SK-N-MC (cell line): ENCODE measurements at regions not wholly inside any gene's neighbourhood (a gene's known extent, or its start where the extent isn't known, plus 50 kb on each side); places are given as distances from the start of the nearest gene placed in this dataset.

ENCODE experiments used
- DNase-seq: peaks from one replicate; pipeline ENCODE4 v3.0.0-alpha.2; 2011; ENCODE audit warnings: low read depth, low spot score
- H3K27ac ChIP-seq: fragments of 200-600 bp; sonication (generic); 2 replicates; pipeline ENCODE4 v1.5.1; 2016; ENCODE audit warnings: mixed run types
- H3K36me3 ChIP-seq: fragments of 200-600 bp; sonication (generic); 2 replicates; pipeline ENCODE4 v1.6.1; 2017; ENCODE audit warnings: antibody characterized with exemption, low read length, mixed read lengths; ENCODE audit not compliant: insufficient read depth
- H3K4me3 ChIP-seq: fragments of 200-600 bp; sonication (generic); 2 replicates; pipeline ENCODE4 v1.5.1; 2016
- H3K9ac ChIP-seq: fragments of 200-600 bp; sonication (generic); 2 replicates; pipeline ENCODE4 v1.8.0; 2017; ENCODE audit warnings: mixed run types, mixed read lengths; ENCODE audit not compliant: insufficient read length
- H3K9me3 ChIP-seq: fragments of 200-600 bp; sonication (generic); 2 replicates; pipeline ENCODE4 v1.6.1; 2017; ENCODE audit warnings: low read depth, mild to moderate bottlenecking, antibody characterized with exemption, low read length, moderate library complexity, mixed read lengths
- EZH2 ChIP-seq: fragments of 200-600 bp; sonication (generic); IDR thresholded peaks from one replicate; pipeline ENCODE4 v1.6.1; 2017; ENCODE audit warnings: antibody characterized with exemption
- FOXP2 ChIP-seq: optimal IDR thresholded peaks from 2 replicates; pipeline ENCODE3; 2011; ENCODE audit warnings: mild to moderate bottlenecking, moderate library complexity; ENCODE audit not compliant: insufficient read depth; ENCODE audit errors: extremely low read length, control extremely low read depth
- POLR2AphosphoS5 ChIP-seq: IDR thresholded peaks from 2 replicates; pipeline ENCODE4 v1.6.1; 2012; ENCODE audit warnings: mild to moderate bottlenecking, low read depth, low read length, borderline replicate concordance

DNA sequence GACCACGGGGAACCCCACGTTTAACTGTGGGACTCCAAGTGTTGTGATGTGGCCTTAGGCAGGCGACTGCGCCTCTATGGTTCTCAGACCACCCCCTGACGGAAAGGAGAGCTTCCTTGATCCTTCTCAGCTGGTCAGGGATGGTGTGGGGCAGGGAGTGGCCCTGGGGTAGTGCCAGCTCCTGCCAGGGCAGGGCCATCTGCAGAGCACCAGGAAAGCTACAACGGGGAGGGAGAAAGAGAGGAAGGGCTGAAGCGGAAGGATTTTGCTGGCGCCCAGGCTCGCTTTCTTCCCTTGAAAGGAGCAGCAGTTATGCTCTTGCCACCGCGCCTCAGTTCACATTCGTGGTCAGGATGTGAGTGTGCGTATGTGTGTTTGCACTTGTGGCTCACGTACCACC, 74.9 kb upstream of the PCBD1 start:
- Histone ChIP-seq H3K27ac (no peak overlapping the region), H3K9ac (no peak overlapping the region), H3K36me3 (no peaks in the 10 kb centered on the region)

DNA sequence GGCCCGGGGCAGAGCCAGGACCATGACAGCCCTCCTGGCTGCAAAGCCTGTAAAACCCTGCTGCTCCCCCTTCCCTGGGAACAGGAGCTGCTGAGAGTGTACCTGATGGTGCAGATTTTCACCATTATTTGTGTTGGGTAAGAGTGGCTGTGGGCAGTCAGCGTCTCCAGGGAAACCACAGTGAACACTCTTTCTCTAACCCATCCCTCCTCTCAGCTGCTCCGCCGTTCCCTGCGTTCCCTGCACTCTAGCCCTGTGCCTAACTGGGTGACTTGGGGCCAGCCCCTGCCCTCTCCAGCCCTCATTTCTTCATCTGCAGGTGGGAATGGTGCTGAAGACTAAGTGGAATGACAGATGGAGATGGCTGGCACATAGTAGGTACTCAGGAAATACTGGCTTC, 75.9 kb upstream of the PCBD1 start:
- Histone ChIP-seq H3K9me3 (no peaks in the 10 kb centered on the region), H3K27ac (no peak overlapping the region), H3K4me3 (no peak overlapping the region), H3K9ac (no peak overlapping the region), H3K36me3 (no peaks in the 10 kb centered on the region)
- no peak for DNase-seq
- TF ChIP-seq EZH2 (no peak), FOXP2 (no peak), POLR2AphosphoS5 (no peak)

More for the DNA sequence above, 74.9 kb upstream of the PCBD1 start:
- no peak overlapping the region for H3K4me3 ChIP-seq
- DNase-seq = no peak
- TF ChIP-seq FOXP2 (no peak), POLR2AphosphoS5 (no peak), EZH2 (no peak)
- no peaks in the 10 kb centered on the region for H3K9me3 ChIP-seq

DNA sequence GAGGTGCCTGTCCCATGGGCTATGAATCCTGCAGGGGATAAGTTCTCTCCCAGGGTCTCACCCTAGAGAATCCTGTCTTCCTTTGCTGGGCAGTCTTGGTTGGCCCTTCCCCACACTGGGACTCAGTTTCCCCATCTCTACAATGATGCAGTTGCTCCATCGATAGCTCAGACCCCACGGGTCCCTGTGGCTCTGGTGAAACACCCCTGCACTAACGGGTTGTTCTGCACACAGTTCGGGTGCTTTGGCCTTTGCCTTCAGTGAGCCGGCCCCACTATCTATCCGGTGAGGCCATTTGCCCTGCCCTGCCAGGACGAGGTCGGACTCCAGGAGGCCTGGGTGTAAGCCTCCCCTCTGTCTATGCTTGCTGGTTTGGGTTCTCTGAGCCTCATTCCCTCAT, 76.5 kb upstream of the PCBD1 start:
- Histone ChIP-seq H3K9ac (no peak overlapping the region), H3K4me3 (no peak overlapping the region), H3K36me3 (no peaks in the 10 kb centered on the region), H3K9me3 (no peaks in the 10 kb centered on the region), H3K27ac (no peak overlapping the region)
- no peak for TF ChIP-seq FOXP2
- TF ChIP-seq POLR2AphosphoS5 = no peak
- TF ChIP-seq EZH2 = no peak
- DNase-seq = no peak

DNA sequence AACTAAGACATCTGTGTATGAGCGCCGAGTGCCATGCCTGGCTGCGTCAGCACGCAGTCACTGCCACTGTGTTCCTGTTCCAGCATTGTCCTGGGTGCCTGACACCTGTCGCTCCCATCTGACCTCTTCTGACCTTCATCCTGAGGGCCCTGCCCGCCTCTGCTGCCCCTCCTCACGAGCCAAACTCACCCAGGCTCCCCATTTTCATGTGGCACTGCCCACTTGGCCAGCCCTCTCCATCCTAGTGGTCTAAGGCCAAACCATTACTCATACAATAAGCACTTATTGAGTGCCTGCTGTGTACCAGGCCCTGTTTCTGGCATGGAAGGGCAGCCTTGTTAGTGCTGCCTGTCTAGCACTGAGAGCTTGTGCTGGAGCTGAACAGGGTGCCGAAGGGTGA, 77.2 kb upstream of the PCBD1 start:
- Histone ChIP-seq H3K9ac (no peak overlapping the region), H3K27ac (no peak overlapping the region), H3K36me3 (no peaks in the 10 kb centered on the region), H3K4me3 (no peak overlapping the region), H3K9me3 (no peaks in the 10 kb centered on the region)
- TF ChIP-seq EZH2 (no peak), FOXP2 (no peak), POLR2AphosphoS5 (no peak)
- DNase-seq = no peak

DNA sequence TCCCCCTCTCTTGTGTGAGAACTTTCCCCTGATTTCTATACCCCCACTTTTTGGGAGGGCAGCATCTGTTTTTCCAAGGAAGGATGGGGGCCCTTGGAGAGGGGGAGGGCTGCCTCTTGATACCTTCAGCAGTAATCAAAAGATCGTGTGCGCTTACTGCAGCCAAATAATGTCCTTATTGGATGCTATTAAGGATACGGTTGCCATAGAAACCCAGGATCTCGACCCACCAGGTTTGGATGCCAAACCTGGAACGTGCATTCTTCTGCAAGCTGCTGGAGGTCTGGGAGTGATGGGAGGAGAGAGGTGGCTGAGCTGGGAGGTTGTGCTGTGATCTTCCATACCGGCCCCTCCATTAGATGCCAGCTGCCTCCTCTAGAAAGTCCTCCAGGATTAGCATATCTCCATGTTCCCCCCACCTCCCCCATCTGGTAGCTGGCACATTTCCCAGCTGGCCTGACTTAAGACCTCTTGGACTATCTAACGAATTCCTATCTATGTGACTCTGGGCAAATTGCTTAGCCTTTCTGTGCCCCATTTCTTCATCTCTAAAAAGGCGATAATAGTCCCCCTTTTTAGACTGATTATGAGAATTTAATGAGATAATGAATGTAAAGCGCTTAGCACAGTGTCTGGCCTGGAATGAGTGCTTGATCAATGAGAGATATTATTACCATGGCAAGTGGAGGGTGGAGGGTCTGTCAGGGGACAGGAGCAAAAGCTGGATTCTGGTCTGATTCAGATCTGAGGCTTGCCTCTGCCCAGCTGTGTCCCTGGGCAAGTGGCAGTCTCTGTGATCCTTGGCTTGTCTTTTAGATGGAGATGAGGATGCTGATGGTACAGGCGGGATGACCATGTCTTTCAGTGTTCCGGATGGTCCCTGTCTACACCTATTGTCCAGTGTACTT, 78.5 kb upstream of the PCBD1 start:
- Histone ChIP-seq H3K9ac (no peak overlapping the region), H3K4me3 (no peak overlapping the region), H3K36me3 (no peaks in the 10 kb centered on the region), H3K9me3 (no peaks in the 10 kb centered on the region), H3K27ac (no peak overlapping the region)
- TF ChIP-seq POLR2AphosphoS5 (no peak), FOXP2 (no peak), EZH2 (no peak)
- DNase-seq = no peak

DNA sequence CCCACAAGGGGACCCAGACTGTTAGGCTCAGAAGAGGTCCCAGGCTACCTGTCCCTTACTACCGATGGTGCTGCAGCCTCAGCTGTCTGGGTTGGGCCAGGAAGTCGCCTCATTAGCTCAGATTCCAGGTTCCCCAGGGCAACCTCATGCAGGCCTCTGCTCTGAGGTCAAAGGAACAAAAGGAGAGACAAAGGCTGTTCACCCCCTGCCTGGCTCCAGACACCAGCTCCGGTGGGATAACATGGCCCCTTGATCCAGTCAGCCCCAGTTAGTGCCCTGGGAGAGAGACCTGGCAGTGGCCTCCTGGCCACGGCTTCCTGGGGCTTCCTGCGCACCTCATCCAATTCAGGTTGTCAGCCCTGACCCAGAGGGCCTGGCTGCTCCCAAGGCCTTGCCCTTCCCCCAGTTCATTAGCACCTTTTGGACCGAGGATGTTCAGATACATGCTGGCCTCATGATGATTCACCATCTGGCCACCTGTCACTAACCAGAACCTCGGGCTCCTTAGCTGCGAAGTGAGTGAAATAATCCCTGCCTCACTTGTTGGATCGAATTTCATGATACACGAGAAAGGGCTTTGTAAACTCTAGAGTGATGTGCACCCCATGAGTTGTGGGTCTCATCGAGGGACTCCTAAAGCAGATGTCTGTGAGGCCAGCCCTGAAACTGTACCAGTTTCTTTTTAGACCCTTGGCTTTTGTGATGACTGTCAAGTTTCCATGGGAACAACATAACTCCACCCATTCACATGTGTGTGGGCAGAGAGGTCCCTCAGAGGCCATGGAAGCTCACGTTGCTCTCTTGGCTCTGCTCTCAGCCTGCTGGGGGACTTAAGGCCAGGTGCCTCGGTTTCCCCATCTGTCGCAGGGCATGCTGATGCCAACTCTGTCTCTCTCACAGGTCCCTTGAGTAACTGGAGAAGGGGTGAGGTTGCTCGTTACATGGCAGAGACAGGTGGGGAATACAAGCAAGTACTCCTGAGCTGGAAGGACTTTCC, 79.5 kb upstream of the PCBD1 start:
- H3K9ac ChIP-seq = no peak overlapping the region
- no peak for TF ChIP-seq FOXP2
- TF ChIP-seq EZH2 = no peak
- TF ChIP-seq POLR2AphosphoS5 = no peak
- no peak overlapping the region for H3K4me3 ChIP-seq
- H3K36me3 ChIP-seq = no peaks in the 10 kb centered on the region
- H3K27ac ChIP-seq = no peak overlapping the region
- H3K9me3 ChIP-seq = no peaks in the 10 kb centered on the region
- no peak for DNase-seq

DNA sequence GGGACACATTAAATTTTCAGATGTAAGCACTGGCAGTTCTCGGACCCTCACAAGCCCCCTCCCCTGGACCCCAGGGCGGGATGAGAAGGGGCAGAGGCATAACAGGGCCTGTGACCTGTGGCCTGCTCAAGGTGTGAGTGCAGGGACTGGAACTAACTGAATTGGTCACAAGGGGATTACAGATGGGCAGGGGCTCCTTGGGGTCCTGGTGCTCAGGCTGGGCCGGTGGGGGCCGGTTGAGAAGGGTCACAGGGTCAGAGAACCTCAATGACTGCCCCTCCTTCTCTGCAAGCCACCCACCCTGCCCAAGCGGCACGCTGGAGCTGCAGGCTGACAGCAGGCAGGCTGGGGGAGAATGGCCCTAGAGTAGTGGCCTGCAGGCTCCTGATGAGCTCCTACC, 80.8 kb upstream of the PCBD1 start:
- H3K4me3 ChIP-seq = no peak overlapping the region
- no peaks in the 10 kb centered on the region for H3K36me3 ChIP-seq
- no peaks in the 10 kb centered on the region for H3K9me3 ChIP-seq
- TF ChIP-seq FOXP2 (no peak), POLR2AphosphoS5 (no peak), EZH2 (no peak)
- H3K27ac ChIP-seq = no peak overlapping the region
- DNase-seq = no peak
- no peak overlapping the region for H3K9ac ChIP-seq

DNA sequence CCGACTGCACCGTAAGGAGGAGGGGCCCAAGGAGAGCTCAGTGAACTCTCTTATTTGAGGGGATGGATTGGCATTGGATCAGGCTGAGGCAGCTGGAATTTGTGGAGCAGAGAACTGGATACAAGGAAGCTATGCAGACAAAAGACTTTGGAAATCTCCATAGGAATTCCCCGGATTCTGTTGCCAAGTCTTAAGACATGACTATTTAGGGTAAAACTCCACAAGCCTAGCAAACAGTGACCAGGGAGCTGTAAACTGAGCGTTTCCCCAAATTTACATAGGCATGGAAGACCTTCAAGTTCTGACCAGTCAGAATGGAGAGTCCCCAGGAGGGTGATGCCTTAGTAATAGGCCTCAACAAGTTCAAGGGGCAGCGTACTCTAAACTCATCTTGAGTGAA, 82.5 kb upstream of the PCBD1 start:
- H3K36me3 ChIP-seq = no peaks in the 10 kb centered on the region
- H3K9me3 ChIP-seq = no peaks in the 10 kb centered on the region
- no peak for TF ChIP-seq FOXP2
- no peak for TF ChIP-seq EZH2
- no peak for TF ChIP-seq POLR2AphosphoS5
- H3K9ac ChIP-seq = no peak overlapping the region
- no peak overlapping the region for H3K4me3 ChIP-seq
- DNase-seq = no peak
- no peak overlapping the region for H3K27ac ChIP-seq
